ENCODE measurements at regions not wholly inside any gene's neighbourhood (a gene's known extent, or its start where the extent isn't known, plus 50 kb on each side); places are given as distances from the start of the nearest gene placed in this dataset.
"Not testable (repeated sequence)": the region's sequence is repeated elsewhere in the genome, so short reads cannot be mapped to it uniquely, and the experiment has no call there.

DNA sequence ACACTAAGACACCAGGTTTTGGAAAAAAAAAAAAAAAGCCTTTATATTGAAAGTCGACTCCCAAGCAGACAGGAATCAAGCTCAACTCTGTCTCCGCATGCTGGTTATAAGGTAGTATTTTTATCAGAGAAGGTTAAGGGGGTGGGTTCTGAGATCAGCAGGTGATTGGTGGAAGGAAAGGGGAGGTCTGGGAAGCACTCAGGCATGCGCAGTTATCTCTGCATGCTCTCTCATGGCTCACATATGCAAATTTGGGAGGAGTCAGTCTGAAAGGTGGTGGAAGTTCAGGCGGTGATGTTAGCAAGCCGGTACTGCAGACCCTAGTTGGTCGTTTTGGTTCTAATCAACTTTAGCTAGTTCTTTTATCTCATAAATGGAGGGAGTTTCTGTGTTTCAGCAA is 357.6 kb upstream of the C16orf82 start:
- H3K36me3 Mint-ChIP-seq = no peaks in the 10 kb centered on the region
- H3K27me3 Mint-ChIP-seq = no peaks in the 10 kb centered on the region

DNA sequence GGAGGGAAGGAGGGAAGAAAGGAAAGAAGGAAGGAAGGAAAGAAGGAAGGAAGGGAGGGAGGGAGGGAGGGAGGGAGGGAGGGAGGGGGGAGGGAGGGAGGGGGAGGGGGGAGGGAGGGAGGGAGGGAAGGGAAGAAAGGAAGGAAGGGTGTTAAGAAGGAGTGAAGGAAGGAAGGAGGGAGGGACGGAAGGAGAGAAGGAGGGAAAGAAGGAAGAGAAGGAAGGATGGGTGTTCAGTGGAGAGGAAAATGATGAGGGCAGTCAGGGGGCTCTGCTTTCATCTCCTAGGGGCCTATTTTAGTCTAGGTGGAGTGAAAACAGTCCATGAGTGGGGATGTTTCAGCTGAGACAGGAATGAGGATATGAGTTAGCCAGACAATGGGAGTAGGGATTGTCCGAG is 357.0 kb upstream of the C16orf82 start:
- ATAC-seq (ENCODE audit: low read depth) (no peak), DNase-seq (ENCODE audit: low spot score in 2 of 2) (no peak)
- Mint-ChIP-seq H3K9me3 (peaks cover 8% of the 10 kb centered on the region), H3K27ac (no peak overlapping the region), H3K36me3 (no peaks in the 10 kb centered on the region), H3K4me1 (no peaks in the 10 kb centered on the region), H3K27me3 (no peaks in the 10 kb centered on the region), H3K4me3 (no peak overlapping the region)

More for the DNA sequence above, 357.6 kb upstream of the C16orf82 start:
- Mint-ChIP-seq H3K4me1 (no peaks in the 10 kb centered on the region), H3K4me3 (no peak overlapping the region), H3K27ac (no peak overlapping the region), H3K9me3 (peaks cover 8% of the 10 kb centered on the region)
- DNase-seq (ENCODE audit: low spot score in 2 of 2) (no peak), ATAC-seq (ENCODE audit: low read depth) (no peak)

DNA sequence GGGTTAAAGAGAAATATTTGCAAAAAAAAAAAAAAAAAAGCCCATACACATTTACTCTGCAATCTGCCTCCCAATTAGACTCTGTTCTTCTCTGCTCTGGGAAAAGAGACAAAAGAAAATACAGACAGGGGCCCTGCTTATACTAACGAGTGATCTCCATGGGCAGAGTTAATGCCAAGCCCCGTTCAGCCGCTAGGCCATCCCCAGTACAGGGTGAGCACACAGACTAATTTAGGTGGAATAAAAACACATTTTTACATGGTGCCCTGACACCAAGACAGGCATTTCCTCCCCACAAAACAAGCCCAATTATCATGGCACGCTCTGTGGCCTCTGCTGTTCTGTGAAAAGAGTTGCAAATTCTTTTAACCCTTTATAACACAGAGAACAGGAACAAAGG is 356.3 kb upstream of the C16orf82 start:
- Mint-ChIP-seq H3K4me3 (no peak overlapping the region), H3K4me1 (no peaks in the 10 kb centered on the region), H3K27me3 (no peaks in the 10 kb centered on the region), H3K9me3 (peaks cover 8% of the 10 kb centered on the region), H3K27ac (no peak overlapping the region), H3K36me3 (no peaks in the 10 kb centered on the region)
- DNase-seq (ENCODE audit: low spot score in 2 of 2) (no peak), ATAC-seq (ENCODE audit: low read depth) (no peak)

DNA sequence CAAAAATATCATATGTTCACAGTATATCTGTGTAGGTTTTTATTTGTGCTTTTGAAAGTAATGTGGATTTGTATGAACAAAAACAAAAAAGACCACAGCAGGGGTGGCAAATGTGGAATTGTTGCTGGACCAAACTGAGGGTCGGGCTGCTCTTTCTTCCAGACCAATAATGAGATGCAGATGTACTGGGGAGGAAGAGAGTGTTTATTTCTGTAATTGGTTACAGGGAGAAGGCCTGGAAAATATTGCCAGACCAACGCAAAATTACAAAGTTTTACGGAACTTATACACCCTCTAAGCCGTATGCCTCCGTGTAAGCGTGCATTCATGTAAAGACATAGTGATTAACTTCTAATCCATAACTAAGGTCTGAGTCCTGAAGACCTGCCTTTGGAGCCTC is 353.9 kb upstream of the C16orf82 start:
- Mint-ChIP-seq H3K4me3 (no peak overlapping the region), H3K36me3 (no peaks in the 10 kb centered on the region), H3K27me3 (no peaks in the 10 kb centered on the region), H3K27ac (no peak overlapping the region), H3K9me3 (peaks cover 9% of the 10 kb centered on the region), H3K4me1 (no peaks in the 10 kb centered on the region)
- ATAC-seq (ENCODE audit: low read depth) (no peak), DNase-seq (ENCODE audit: low spot score in 2 of 2) (no peak)

DNA sequence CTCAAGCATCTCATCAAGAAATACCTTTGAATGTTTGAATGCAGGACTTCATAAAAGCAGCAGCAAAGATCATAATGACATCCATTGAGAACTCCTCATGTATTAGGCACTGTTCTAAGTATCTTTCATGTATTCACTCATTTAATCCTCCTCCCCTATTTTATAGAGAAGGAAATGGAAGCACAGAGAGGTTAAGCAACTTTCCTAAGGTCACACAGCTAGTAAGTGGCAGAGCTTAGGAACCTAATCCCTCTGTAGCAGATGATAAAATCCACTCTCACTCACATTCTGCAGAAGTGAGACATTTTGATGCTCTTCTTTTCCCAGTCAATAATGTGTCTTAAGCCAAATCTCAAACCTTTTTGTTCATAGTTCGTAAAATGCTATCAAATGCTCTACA is 350.8 kb upstream of the C16orf82 start:
- H3K36me3 Mint-ChIP-seq = peaks cover 3% of the 10 kb centered on the region
- H3K9me3 Mint-ChIP-seq = peaks cover 5% of the 10 kb centered on the region
- peaks cover 3% of the 10 kb centered on the region for H3K27me3 Mint-ChIP-seq
- H3K4me3 Mint-ChIP-seq = no peak overlapping the region
- H3K4me1 Mint-ChIP-seq = no peaks in the 10 kb centered on the region
- DNase-seq (ENCODE audit: low spot score in 2 of 2) (no peak), ATAC-seq (ENCODE audit: low read depth) (no peak)
- no peak overlapping the region for H3K27ac Mint-ChIP-seq

DNA sequence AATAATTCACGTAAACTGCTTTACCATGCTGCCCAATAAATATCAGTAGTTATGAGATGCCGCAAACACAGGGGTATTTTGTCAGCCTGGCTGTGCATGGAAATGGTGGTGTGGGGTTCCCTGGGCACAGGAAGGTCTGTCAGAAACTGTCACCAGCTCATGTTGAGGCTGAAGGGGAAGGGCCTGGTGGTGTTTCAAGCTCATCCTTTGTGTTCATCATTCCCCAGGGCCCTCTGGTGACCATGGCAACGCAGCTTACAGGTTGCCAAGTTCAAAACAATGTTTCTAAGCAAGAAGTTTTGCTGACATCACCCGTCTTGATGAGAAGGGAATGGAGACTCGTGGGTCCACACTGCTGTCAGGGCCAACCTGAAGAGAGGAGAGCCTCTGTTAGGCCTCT is 348.9 kb upstream of the C16orf82 start:
- no peak for DNase-seq (ENCODE audit: low spot score in 2 of 2)
- no peak overlapping the region for H3K4me3 Mint-ChIP-seq
- no peak for ATAC-seq (ENCODE audit: low read depth)
- no peak overlapping the region for H3K27ac Mint-ChIP-seq
- no peaks in the 10 kb centered on the region for H3K4me1 Mint-ChIP-seq
- H3K27me3 Mint-ChIP-seq = peaks cover 3% of the 10 kb centered on the region
- H3K36me3 Mint-ChIP-seq = peaks cover 3% of the 10 kb centered on the region
- H3K9me3 Mint-ChIP-seq = peaks cover 6% of the 10 kb centered on the region

DNA sequence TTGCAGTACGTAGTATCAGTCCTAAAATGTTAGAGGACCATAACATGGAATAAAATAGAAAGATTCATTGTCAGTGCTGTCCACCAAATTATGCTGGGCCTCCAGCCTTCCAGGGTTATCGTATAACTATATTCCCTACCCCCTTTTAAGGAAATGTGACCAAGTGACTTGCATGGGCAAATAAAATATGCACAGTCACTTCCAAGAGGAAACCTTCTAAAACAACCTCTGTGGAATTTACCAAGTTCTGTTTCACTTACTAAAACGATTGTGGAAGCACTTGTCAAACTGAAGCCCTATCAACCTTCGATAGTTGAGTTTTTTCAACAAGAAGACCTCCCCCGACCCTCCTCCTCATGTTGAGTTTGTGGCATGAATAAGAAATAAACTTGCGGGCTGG is 345.4 kb upstream of the C16orf82 start:
- ATAC-seq (ENCODE audit: low read depth) (no peak), DNase-seq (ENCODE audit: low spot score in 2 of 2) (no peak)
- Mint-ChIP-seq H3K9me3 (peaks cover 4% of the 10 kb centered on the region), H3K27me3 (peaks cover 3% of the 10 kb centered on the region), H3K4me3 (no peak overlapping the region), H3K4me1 (no peaks in the 10 kb centered on the region), H3K36me3 (peaks cover 3% of the 10 kb centered on the region), H3K27ac (no peak overlapping the region)

DNA sequence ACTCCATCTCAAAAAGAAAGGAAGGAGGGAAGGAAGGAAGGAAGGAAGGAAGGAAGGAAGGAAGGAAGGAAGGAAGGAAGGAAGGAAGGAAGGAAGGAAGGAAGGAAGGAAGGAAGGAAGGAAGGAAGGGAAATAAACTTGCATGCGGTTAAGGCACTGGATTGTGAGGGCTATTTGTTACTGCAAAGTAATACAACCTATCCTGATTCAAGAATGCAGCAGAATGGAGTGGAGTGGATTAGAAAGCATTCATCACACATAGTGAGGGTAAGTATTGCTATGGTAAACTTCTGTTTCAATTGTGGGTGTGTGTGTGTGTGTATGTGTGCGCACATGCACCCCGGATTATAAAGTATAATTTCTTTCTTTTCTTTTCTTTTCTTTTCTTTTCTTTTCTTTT is 344.8 kb upstream of the C16orf82 start:
- not testable (repeated sequence) for H3K4me3 Mint-ChIP-seq; H3K27me3 Mint-ChIP-seq; H3K27ac Mint-ChIP-seq; H3K36me3 Mint-ChIP-seq; H3K4me1 Mint-ChIP-seq; H3K9me3 Mint-ChIP-seq; ATAC-seq (ENCODE audit: low read depth); DNase-seq (ENCODE audit: low spot score in 2 of 2)

DNA sequence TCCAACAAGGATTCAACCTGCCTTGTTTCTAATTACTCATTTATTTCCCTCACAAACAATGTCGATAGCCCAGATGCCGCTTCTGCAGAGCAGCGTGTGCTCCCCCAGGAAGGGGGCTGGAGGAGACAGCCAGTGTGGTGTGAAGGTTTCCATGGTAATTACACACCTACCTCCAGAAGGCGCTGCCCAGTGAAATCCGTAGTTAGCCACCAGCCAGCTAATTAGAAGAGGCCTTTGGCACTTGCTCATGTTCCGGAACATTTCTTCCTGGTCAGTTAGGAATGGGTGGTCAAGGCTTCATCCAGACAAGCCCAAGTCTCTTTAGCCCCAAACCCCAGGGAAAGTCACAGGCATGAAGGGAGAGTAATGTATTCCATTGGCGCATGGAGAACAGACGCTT is 342.5 kb upstream of the C16orf82 start:
- DNase-seq (ENCODE audit: low spot score in 2 of 2) (no peak), ATAC-seq (ENCODE audit: low read depth) (no peak)
- Mint-ChIP-seq H3K27ac (no peak overlapping the region), H3K27me3 (peaks cover 1% of the 10 kb centered on the region), H3K4me3 (no peak overlapping the region), H3K36me3 (no peaks in the 10 kb centered on the region), H3K9me3 (peaks cover 2% of the 10 kb centered on the region), H3K4me1 (no peaks in the 10 kb centered on the region)

DNA sequence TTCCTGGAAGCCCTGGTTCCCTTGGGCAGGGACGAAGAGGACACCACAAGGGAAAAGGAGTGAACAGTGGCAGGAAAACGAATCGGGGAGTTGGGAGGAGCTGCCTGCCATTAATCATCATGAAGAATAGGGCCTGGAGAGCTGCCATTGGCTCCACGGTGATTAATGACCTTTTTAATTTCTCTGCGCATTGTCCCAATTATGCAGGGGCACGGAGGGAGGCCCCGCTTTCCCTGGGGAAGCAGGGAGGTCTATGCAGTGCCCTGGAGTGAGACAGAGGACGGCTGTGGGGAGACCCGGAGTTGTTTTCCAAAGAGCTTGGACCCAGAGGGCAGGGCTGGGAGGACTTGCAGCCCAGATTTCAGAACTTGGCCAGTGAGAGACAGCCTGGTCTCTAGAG is 338.9 kb upstream of the C16orf82 start:
- Mint-ChIP-seq H3K4me3 (no peak overlapping the region), H3K27me3 (peaks cover 4% of the 10 kb centered on the region), H3K4me1 (no peaks in the 10 kb centered on the region), H3K27ac (no peak overlapping the region), H3K36me3 (no peaks in the 10 kb centered on the region), H3K9me3 (no peaks in the 10 kb centered on the region)
- DNase-seq (ENCODE audit: low spot score in 2 of 2) = no peak
- no peak for ATAC-seq (ENCODE audit: low read depth)

DNA sequence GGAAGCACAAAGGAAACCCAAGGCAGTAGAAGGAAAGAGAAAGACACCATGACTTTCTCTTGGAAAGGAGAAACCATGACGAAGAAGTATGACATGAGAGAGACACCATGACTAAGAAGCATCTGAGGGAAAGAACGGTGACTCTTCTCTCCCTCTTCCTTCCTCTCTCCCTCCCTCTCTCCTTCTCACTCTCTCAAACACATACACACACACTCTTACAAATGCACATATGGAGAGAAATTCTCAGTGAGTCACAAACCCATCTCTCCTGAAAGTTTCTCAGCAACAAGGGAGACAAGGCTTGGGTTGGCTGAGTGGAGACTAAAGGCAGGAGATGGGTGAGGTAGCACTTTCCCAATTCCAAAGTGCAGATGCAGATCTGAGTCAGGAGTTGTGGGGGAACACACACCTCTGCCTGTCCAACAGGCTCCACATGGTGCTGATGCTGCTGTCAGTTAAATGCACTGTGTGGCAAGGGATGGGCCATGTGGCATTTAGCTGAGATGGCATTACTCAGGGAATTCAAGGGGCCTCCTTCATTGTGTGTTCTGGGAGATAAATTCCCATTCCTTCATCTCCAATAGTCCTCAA is 336.7 kb upstream of the C16orf82 start:
- no peak for ATAC-seq (ENCODE audit: low read depth)
- H3K27ac Mint-ChIP-seq = no peak overlapping the region
- H3K4me3 Mint-ChIP-seq = no peak overlapping the region

DNA sequence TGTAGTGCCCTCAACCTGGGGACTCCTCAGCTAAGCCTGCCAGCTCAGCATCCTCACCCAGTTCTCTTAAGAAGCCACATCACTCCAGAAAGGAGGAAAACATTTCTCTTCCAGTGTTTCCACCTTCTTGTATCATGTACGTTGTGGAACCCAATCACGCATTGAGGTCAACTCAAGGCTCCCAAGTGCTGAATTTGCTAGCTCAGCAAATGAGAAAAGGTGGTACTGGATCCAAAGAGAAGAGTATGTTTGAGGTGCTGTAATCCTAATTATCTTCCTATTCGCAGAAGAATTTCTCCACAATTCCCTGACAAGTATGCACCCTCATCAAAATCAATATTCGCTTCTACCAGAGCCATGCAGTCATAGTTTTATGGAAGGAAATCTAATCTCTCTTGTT is 335.0 kb upstream of the C16orf82 start:
- H3K9me3 Mint-ChIP-seq = peaks cover 4% of the 10 kb centered on the region
- H3K27me3 Mint-ChIP-seq = peaks cover 5% of the 10 kb centered on the region
- H3K4me1 Mint-ChIP-seq = no peaks in the 10 kb centered on the region
- H3K4me3 Mint-ChIP-seq = no peak overlapping the region
- no peaks in the 10 kb centered on the region for H3K36me3 Mint-ChIP-seq
- DNase-seq (ENCODE audit: low spot score in 2 of 2) (no peak), ATAC-seq (ENCODE audit: low read depth) (no peak)
- H3K27ac Mint-ChIP-seq = no peak overlapping the region

More for the DNA sequence above, 336.7 kb upstream of the C16orf82 start:
- peaks cover 2% of the 10 kb centered on the region for H3K9me3 Mint-ChIP-seq
- H3K36me3 Mint-ChIP-seq = no peaks in the 10 kb centered on the region
- no peak for DNase-seq (ENCODE audit: low spot score in 2 of 2)
- H3K4me1 Mint-ChIP-seq = no peaks in the 10 kb centered on the region
- peaks cover 5% of the 10 kb centered on the region for H3K27me3 Mint-ChIP-seq

DNA sequence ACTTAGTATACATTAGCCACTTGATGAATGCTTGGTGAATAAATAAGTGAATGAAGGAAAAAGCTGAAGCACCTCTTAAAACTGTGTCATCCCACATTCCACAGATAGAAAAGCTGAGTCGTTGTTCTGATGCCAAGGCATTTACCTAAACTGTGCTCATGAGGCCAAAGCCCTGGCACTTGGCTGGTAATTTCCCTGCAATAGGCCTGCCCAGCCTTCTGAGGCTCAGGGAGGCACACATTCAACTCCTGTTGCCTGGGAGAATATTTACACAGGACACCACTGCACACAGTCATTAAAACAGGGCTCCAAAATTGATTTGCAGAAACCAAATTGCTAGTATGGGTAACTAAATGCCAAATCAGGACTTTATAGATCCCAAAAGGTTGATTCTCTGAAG is 333.0 kb upstream of the C16orf82 start:
- Mint-ChIP-seq H3K27me3 (peaks cover 9% of the 10 kb centered on the region), H3K4me3 (no peak overlapping the region), H3K4me1 (no peaks in the 10 kb centered on the region), H3K27ac (no peak overlapping the region), H3K36me3 (no peaks in the 10 kb centered on the region), H3K9me3 (peaks cover 8% of the 10 kb centered on the region)
- DNase-seq (ENCODE audit: low spot score in 2 of 2) (no peak), ATAC-seq (ENCODE audit: low read depth) (no peak)

DNA sequence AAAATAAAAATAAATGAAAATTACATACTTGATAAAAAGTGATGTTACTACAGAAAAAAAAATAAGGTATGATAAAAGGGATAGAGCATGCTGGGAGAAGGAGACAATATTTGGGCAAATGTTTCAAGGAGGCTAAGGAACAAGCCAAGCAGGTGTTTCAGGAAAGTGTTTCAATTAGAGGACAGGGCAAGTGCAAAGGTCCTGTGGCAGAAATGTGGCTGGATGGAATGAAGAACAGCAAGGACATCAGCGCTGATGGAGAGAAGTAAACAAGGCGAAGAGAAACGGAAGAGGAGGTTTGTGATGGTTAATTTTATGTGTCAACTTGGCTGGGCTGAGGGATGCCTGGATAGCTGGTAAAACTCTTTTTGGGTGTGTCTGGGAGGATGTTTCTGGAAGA is 331.2 kb upstream of the C16orf82 start:
- Mint-ChIP-seq H3K27me3 (peaks cover 6% of the 10 kb centered on the region), H3K9me3 (peaks cover 8% of the 10 kb centered on the region), H3K4me3 (no peak overlapping the region), H3K4me1 (no peaks in the 10 kb centered on the region), H3K36me3 (no peaks in the 10 kb centered on the region), H3K27ac (no peak overlapping the region)
- no peak for DNase-seq (ENCODE audit: low spot score in 2 of 2)
- ATAC-seq (ENCODE audit: low read depth) = no peak

DNA sequence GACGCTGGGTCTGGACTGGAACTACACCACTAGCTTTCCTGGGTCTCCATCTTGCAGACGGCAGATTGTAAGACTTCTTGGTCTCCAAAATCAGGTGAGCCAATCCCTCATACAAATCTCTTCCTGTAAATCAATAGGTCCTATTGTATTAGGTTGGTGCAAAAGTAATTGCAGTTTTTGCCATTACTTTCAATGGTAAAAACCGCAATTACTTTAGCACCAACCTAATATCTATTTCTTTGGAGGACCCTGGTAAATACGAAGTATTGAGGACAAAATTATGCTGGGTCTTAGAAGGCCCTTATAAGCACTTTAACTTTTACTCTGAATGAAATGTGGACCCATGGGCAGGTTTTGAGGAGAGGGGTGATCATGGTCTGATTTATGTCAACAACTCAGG is 330.6 kb upstream of the C16orf82 start:
- DNase-seq (ENCODE audit: low spot score in 2 of 2) (no peak), ATAC-seq (ENCODE audit: low read depth) (no peak)
- peaks cover 8% of the 10 kb centered on the region for H3K9me3 Mint-ChIP-seq
- H3K36me3 Mint-ChIP-seq = no peaks in the 10 kb centered on the region
- no peaks in the 10 kb centered on the region for H3K4me1 Mint-ChIP-seq
- H3K4me3 Mint-ChIP-seq = no peak overlapping the region
- peaks cover 6% of the 10 kb centered on the region for H3K27me3 Mint-ChIP-seq
- no peak overlapping the region for H3K27ac Mint-ChIP-seq

Data from memory B cell (primary cell).